ENCODE measurements at regions not wholly inside any gene's neighbourhood (a gene's known extent, or its start where the extent isn't known, plus 50 kb on each side); places are given as distances from the start of the nearest gene placed in this dataset.

- DNase-seq = peak; percentile 69
Observed at GRCh38 chr5:56479696-56480077, 246.6 kb upstream of the ANKRD55 start.

GRCh38 chr5:56479126-56479525 is 246.0 kb upstream of the ANKRD55 start:
- no peak for DNase-seq

- no peak for DNase-seq
Observed at GRCh38 chr5:56478062-56478461, 244.9 kb upstream of the ANKRD55 start.

- DNase-seq = no peak
Observed at GRCh38 chr5:56476487-56476856, 243.3 kb upstream of the ANKRD55 start.

GRCh38 chr5:56475689-56476486 is 242.8 kb upstream of the ANKRD55 start:
- no peak for DNase-seq

- no peak for DNase-seq
Observed at GRCh38 chr5:56471707-56472106, 238.6 kb upstream of the ANKRD55 start.

- DNase-seq = no peak
Observed at GRCh38 chr5:56470007-56470406, 236.9 kb upstream of the ANKRD55 start.

GRCh38 chr5:56468277-56468676 is 235.1 kb upstream of the ANKRD55 start:
- DNase-seq = no peak

- DNase-seq = no peak
Observed at GRCh38 chr5:56467176-56467717, 234.1 kb upstream of the ANKRD55 start.

GRCh38 chr5:56466136-56466816 is 233.1 kb upstream of the ANKRD55 start:
- no peak for DNase-seq

GRCh38 chr5:56465769-56466135 is 232.6 kb upstream of the ANKRD55 start:
- no peak for DNase-seq

- no peak for DNase-seq
Observed at GRCh38 chr5:56464935-56465768, 232.0 kb upstream of the ANKRD55 start.

GRCh38 chr5:56463944-56464571 is 230.9 kb upstream of the ANKRD55 start:
- DNase-seq = no peak

- no peak for DNase-seq
Observed at GRCh38 chr5:56461584-56461983, 228.5 kb upstream of the ANKRD55 start.

- no peak for DNase-seq
Observed at GRCh38 chr5:56460681-56461191, 227.6 kb upstream of the ANKRD55 start.

- DNase-seq = no peak
Observed at GRCh38 chr5:56460195-56460546, 227.0 kb upstream of the ANKRD55 start.

- DNase-seq = no peak
Observed at GRCh38 chr5:56459394-56460194, 226.5 kb upstream of the ANKRD55 start.

GRCh38 chr5:56457887-56458812 is 225.0 kb upstream of the ANKRD55 start:
- no peak for DNase-seq

- no peak for DNase-seq
Observed at GRCh38 chr5:56456002-56456401, 222.9 kb upstream of the ANKRD55 start.

- DNase-seq = no peak
Observed at GRCh38 chr5:56455417-56455816, 222.3 kb upstream of the ANKRD55 start.
